ENCODE measurements at regions not wholly inside any gene's neighbourhood (a gene's known extent, or its start where the extent isn't known, plus 50 kb on each side); places are given as distances from the start of the nearest gene placed in this dataset.

DNA sequence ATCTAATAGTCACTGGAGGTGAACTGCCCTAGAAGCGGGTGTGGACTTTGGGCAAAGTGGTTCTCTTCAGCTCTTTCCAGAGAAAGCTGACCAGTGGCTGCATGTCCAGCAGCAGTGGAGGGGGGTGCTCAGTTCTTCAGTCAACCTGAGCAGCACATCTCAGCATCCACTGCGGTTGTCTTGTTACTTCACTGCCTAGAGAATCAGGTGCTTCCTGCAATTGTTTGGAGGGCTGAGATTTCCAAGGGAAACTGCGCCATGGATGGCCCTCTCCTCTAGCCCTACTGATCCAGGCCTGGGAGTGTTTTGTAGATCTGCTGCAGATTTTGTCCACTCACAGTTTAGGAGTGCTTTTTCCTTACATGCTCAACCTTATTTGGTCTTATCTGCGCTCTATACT lies 65.6 kb upstream of the CFAP161 start:
- Mint-ChIP-seq H3K27ac (no peak overlapping the region), H3K4me3 (no peak overlapping the region), H3K27me3 (ENCODE audit: insufficient read depth, low read depth) (peaks cover 3% of the 10 kb centered on the region), H3K36me3 (no peaks in the 10 kb centered on the region), H3K4me1 (peaks cover 3% of the 10 kb centered on the region), H3K9me3 (peaks cover 2% of the 10 kb centered on the region)
- no peak for TF ChIP-seq EZH2 (IDR thresholded peaks at IDR 0.05)
- TF ChIP-seq, protein P1, sequence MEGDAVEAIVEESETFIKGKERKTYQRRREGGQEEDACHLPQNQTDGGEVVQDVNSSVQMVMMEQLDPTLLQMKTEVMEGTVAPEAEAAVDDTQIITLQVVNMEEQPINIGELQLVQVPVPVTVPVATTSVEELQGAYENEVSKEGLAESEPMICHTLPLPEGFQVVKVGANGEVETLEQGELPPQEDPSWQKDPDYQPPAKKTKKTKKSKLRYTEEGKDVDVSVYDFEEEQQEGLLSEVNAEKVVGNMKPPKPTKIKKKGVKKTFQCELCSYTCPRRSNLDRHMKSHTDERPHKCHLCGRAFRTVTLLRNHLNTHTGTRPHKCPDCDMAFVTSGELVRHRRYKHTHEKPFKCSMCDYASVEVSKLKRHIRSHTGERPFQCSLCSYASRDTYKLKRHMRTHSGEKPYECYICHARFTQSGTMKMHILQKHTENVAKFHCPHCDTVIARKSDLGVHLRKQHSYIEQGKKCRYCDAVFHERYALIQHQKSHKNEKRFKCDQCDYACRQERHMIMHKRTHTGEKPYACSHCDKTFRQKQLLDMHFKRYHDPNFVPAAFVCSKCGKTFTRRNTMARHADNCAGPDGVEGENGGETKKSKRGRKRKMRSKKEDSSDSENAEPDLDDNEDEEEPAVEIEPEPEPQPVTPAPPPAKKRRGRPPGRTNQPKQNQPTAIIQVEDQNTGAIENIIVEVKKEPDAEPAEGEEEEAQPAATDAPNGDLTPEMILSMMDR (IDR thresholded peaks at IDR 0.05), result no peak
- TF ChIP-seq EZH2phosphoT487 (IDR thresholded peaks at IDR 0.05), result no peak
- no peak for DNase-seq (ENCODE audit: low spot score)
- no peaks in the 10 kb centered on the region for H3F3A ChIP-seq (ENCODE audit: low read depth)
- H3K4me1 ChIP-seq, result no peaks in the 10 kb centered on the region
- H2AFZ ChIP-seq (replicated peaks), result no peak overlapping the region
- H4K20me1 ChIP-seq (ENCODE audit: low read depth), result no peaks in the 10 kb centered on the region
- H3K27ac ChIP-seq, result no peak overlapping the region
- no peak overlapping the region for H3K4me2 ChIP-seq
- no peaks in the 10 kb centered on the region for H3K79me2 ChIP-seq (ENCODE audit: low read depth)
- H3K36me3 ChIP-seq, result no peaks in the 10 kb centered on the region
- no peak overlapping the region for H3K4me3 ChIP-seq
- H3K9ac ChIP-seq, result no peak overlapping the region
- H3K9me3 ChIP-seq (ENCODE audit: low read depth), result no peaks in the 10 kb centered on the region
- H3K27me3 ChIP-seq, result no peaks in the 10 kb centered on the region

DNA sequence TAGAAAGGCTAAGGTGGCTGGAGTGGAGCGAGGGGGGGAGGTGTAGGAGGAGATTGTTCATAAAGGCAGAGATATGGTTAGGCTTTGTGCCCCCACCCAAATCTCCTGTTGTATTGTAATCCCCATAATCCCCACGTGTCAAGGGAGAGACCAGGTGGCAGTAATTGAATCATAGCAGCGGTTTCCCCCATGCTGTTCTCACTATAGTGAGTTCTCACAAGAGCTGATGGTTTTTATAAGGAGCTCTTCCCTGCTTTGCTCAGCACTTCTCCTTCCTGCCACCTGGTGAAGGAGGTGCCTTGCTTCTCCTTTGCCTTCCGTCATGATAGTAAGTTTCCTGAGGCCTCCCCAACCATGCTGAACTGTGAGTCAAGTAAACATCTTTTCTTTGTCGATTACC lies 64.7 kb upstream of the CFAP161 start:
- Histone ChIP-seq H3K4me1 (no peaks in the 10 kb centered on the region), H3K27me3 (no peaks in the 10 kb centered on the region), H4K20me1 (ENCODE audit: low read depth) (no peaks in the 10 kb centered on the region), H3K79me2 (ENCODE audit: low read depth) (no peaks in the 10 kb centered on the region), H2AFZ (replicated peaks) (no peak overlapping the region), H3K4me3 (no peak overlapping the region), H3K27ac (no peak overlapping the region), H3K9me3 (ENCODE audit: low read depth) (no peaks in the 10 kb centered on the region), H3F3A (ENCODE audit: low read depth) (no peaks in the 10 kb centered on the region), H3K36me3 (no peaks in the 10 kb centered on the region), H3K4me2 (no peak overlapping the region), H3K9ac (no peak overlapping the region)
- Mint-ChIP-seq H3K36me3 (no peaks in the 10 kb centered on the region), H3K4me1 (peaks cover 4% of the 10 kb centered on the region), H3K27ac (no peak overlapping the region), H3K4me3 (no peak overlapping the region), H3K27me3 (ENCODE audit: insufficient read depth, low read depth) (peaks cover 3% of the 10 kb centered on the region), H3K9me3 (peaks cover 2% of the 10 kb centered on the region)
- peak; percentile 17 for DNase-seq (ENCODE audit: low spot score)
- no peak for TF ChIP-seq EZH2phosphoT487 (IDR thresholded peaks at IDR 0.05)

DNA sequence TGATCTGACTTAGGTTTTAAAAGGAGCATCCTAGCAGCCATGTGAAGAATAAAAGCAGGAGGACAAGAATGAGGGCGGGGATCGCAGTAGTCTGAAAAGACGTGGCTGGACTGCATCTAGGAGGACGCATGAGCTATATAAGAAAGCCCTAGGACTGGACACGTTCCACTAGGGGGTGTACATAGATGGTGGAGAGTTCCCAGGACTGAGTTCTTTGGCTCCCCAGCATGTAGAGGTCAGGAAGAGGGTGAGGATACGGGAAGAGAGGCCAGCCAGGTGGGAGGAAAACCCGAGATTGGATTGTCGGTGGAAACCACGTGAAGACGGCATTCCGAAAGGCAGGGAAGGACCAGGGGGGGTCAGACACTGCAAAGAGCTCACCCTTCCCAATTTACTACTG lies 64.2 kb upstream of the CFAP161 start:
- no peaks in the 10 kb centered on the region for H4K20me1 ChIP-seq (ENCODE audit: low read depth)
- H3K4me1 ChIP-seq, result no peaks in the 10 kb centered on the region
- no peak overlapping the region for H3K4me3 ChIP-seq
- no peak overlapping the region for H3K4me2 ChIP-seq
- H3K4me1 Mint-ChIP-seq, result peaks cover 9% of the 10 kb centered on the region
- TF ChIP-seq, protein P1 (IDR thresholded peaks at IDR 0.05), result no peak
- TF ChIP-seq EZH2phosphoT487 (IDR thresholded peaks at IDR 0.05), result no peak
- no peak overlapping the region for H3K9ac ChIP-seq
- no peak overlapping the region for H3K27ac ChIP-seq
- no peak overlapping the region for H2AFZ ChIP-seq (replicated peaks)
- H3K36me3 ChIP-seq, result no peaks in the 10 kb centered on the region
- H3K79me2 ChIP-seq (ENCODE audit: low read depth), result no peaks in the 10 kb centered on the region
- H3K36me3 Mint-ChIP-seq, result no peaks in the 10 kb centered on the region
- H3K27me3 ChIP-seq, result no peaks in the 10 kb centered on the region
- peaks cover 3% of the 10 kb centered on the region for H3K9me3 Mint-ChIP-seq
- H3K27ac Mint-ChIP-seq, result no peak overlapping the region
- no peak for DNase-seq (ENCODE audit: low spot score)
- H3K27me3 Mint-ChIP-seq (ENCODE audit: insufficient read depth, low read depth), result peaks cover 3% of the 10 kb centered on the region
- H3K9me3 ChIP-seq (ENCODE audit: low read depth), result no peaks in the 10 kb centered on the region
- H3K4me3 Mint-ChIP-seq, result no peak overlapping the region
- no peaks in the 10 kb centered on the region for H3F3A ChIP-seq (ENCODE audit: low read depth)

DNA sequence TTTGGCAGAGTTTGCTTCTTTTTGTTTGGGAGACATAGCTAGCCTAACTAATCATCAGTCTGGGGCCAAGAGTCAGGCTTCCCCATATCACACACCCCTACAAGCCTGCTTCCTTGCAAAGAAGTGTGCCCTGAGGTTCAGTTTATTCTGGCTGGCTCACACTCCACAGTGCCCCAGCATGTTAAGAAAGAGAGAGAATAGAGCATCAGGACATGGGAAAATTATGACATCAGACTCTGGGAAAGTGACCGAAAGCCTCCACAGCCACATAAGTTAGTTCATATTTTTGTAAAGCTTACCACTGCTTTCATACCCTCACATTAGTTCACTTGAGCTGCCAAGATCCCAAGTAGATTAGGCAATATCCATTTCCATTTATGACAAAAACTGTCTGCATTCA lies 63.0 kb upstream of the CFAP161 start:
- Mint-ChIP-seq H3K9me3 (peaks cover 4% of the 10 kb centered on the region), H3K36me3 (no peaks in the 10 kb centered on the region), H3K4me1 (peaks cover 14% of the 10 kb centered on the region), H3K27me3 (ENCODE audit: insufficient read depth, low read depth) (peaks cover 3% of the 10 kb centered on the region), H3K4me3 (no peak overlapping the region), H3K27ac (no peak overlapping the region)
- Histone ChIP-seq H3K79me2 (ENCODE audit: low read depth) (no peaks in the 10 kb centered on the region), H3K27ac (no peak overlapping the region), H3K9me3 (ENCODE audit: low read depth) (no peaks in the 10 kb centered on the region), H3K9ac (no peak overlapping the region), H3K36me3 (no peaks in the 10 kb centered on the region), H3F3A (ENCODE audit: low read depth) (no peaks in the 10 kb centered on the region), H4K20me1 (ENCODE audit: low read depth) (no peaks in the 10 kb centered on the region), H3K4me1 (no peaks in the 10 kb centered on the region), H3K4me3 (no peak overlapping the region), H3K4me2 (no peak overlapping the region), H3K27me3 (no peaks in the 10 kb centered on the region), H2AFZ (replicated peaks) (no peak overlapping the region)
- TF ChIP-seq, protein P1 (IDR thresholded peaks at IDR 0.05), result no peak
- no peak for TF ChIP-seq EZH2 (IDR thresholded peaks at IDR 0.05)
- TF ChIP-seq EZH2phosphoT487 (IDR thresholded peaks at IDR 0.05), result no peak
- no peak for DNase-seq (ENCODE audit: low spot score)

Measured in neural progenitor cell (in vitro differentiated cells).